K562 (cell line): ENCODE measurements at regions not wholly inside any gene's neighbourhood (a gene's known extent, or its start where the extent isn't known, plus 50 kb on each side); places are given as distances from the start of the nearest gene placed in this dataset.

Source experiments
- ATAC-seq: fragments of 200-7000 bp; cut with Tn5 transposase; 3 replicates; pipeline ENCODE4 v1.9.1; 2020; ENCODE audit warnings: moderate library complexity
- BruUV-seq: library from RNA; stranded (reverse); fragments of 400-500 nt; replicated peaks from 2 replicates; lab custom pipeline; 2021; lab: Mats Ljungman, UMichigan
- CTCF ChIA-PET: fragments of 300-600 bp; formaldehyde crosslinking; extraction: SDS; loops from one replicate; lab custom pipeline; 2021; ENCODE audit warnings: low intra/inter-chr PET ratio; lab: Yijun Ruan, JAX
- POLR2A ChIA-PET: fragments of 300-600, 350-650 bp; sonication (Branson Sonifier 250); formaldehyde crosslinking; extraction: SDS; loops from one replicate; lab custom pipeline; 2021; ENCODE audit warnings: antibody characterized with exemption, inconsistent platforms; lab: Yijun Ruan, JAX
- DNase-seq, 4 experiments: peaks; one replicate each; pipeline versions ENCODE4 v3.0.0 to v3.0.0-alpha.2; 2011 to 2018; ENCODE audit warnings: low spot score in 3 of 4, mixed read lengths in 3 of 4; ENCODE audit errors: extremely low read depth in 1 of 4
- FAIRE-seq: peaks from 2 replicates; lab custom pipeline; 2011; peaks lifted over from hg19 to GRCh38; lab: Jason Lieb, UNC
- H2AFZ ChIP-seq: 2 replicates; pipeline ENCODE4 v1.6.0; 2011; ENCODE audit warnings: low read depth, low read length, control low read depth, inconsistent platforms
- H3K27ac ChIP-seq: fragments of 200-600 bp; 3 replicates; pipeline ENCODE4 v1.8.0; 2011; ENCODE audit warnings: low read depth, mild to moderate bottlenecking, control low read depth, inconsistent platforms, low read length, moderate library complexity, mixed read lengths; ENCODE audit errors: extremely low read depth
- H3K27me3 ChIP-seq, 2 experiments: fragments of 300-600 bp in 1 of 2; 2 replicates in 1 of 2; 3 replicates in 1 of 2; pipeline versions ENCODE4 v1.6.0 to v1.8.0; 2011; ENCODE audit warnings: inconsistent platforms in 2 of 2, low read length in 2 of 2, mild to moderate bottlenecking in 1 of 2, mixed read lengths in 1 of 2, moderate library complexity in 1 of 2; ENCODE audit not compliant: control insufficient read depth in 2 of 2, insufficient read depth in 2 of 2
- H3K36me3 ChIP-seq: fragments of 300-600 bp; 3 replicates; pipeline ENCODE4 v1.8.0; 2011; ENCODE audit warnings: mild to moderate bottlenecking, low read length, inconsistent platforms; ENCODE audit not compliant: control insufficient read depth, insufficient read depth
- H3K4me1 ChIP-seq, 2 experiments: fragments of 200-600 bp in 1 of 2; replicated peaks in 1 of 2; 2 replicates in 1 of 2; 3 replicates in 1 of 2; pipeline versions ENCODE4 v1.5.1 to v1.8.0; 2011; ENCODE audit warnings: inconsistent platforms in 2 of 2, low read length in 2 of 2, mild to moderate bottlenecking in 1 of 2, mixed read lengths in 1 of 2, moderate library complexity in 1 of 2; ENCODE audit not compliant: control insufficient read depth in 2 of 2, insufficient read depth in 2 of 2
- H3K4me2 ChIP-seq: 2 replicates; pipeline ENCODE4 v1.6.1; 2011; ENCODE audit warnings: low read length, control low read depth, inconsistent platforms, mixed read lengths; ENCODE audit not compliant: insufficient read depth
- H3K4me3 ChIP-seq: fragments of 200-600 bp; sonication (generic), shearing (Covaris generic); 2 replicates; pipeline ENCODE4 v1.5.1; 2016; ENCODE audit warnings: control low read depth, inconsistent platforms
- H3K79me2 ChIP-seq: fragments of 200-600 bp; 3 replicates; pipeline ENCODE4 v1.8.0; 2011; ENCODE audit warnings: low read length, inconsistent platforms; ENCODE audit not compliant: control insufficient read depth, insufficient read depth
- H3K9ac ChIP-seq, 2 experiments: 2 replicates each; pipeline versions ENCODE4 v1.6.0 to v1.6.1; 2011; ENCODE audit warnings: low read depth in 2 of 2, low read length in 2 of 2, control low read depth in 1 of 2, inconsistent platforms in 1 of 2, mild to moderate bottlenecking in 1 of 2, mixed read lengths in 1 of 2; ENCODE audit not compliant: insufficient read depth in 1 of 2
- H3K9me1 ChIP-seq: one replicate; pipeline ENCODE4 v1.6.0; 2011; ENCODE audit warnings: inconsistent platforms, mild to moderate bottlenecking, low read length, moderate library complexity; ENCODE audit not compliant: control insufficient read depth, insufficient read depth
- H3K9me3 ChIP-seq: replicated peaks from 2 replicates; pipeline ENCODE4 v1.5.1; 2011; ENCODE audit warnings: low read depth, low read length, inconsistent platforms; ENCODE audit not compliant: control insufficient read depth, insufficient read depth
- H4K20me1 ChIP-seq: replicated peaks from 2 replicates; pipeline ENCODE4 v1.6.1; 2011; ENCODE audit warnings: low read length, inconsistent platforms, mixed read lengths; ENCODE audit not compliant: control insufficient read depth, insufficient read depth
- CBFB ChIP-seq: sonication (generic); formaldehyde crosslinking; IDR thresholded peaks from 2 replicates; pipeline ENCODE4 v1.4.0; 2020; ENCODE audit warnings: mild to moderate bottlenecking, missing genetic modification reagents
- CBX2 ChIP-seq: fragments of 200-600 bp; sonication (generic); IDR thresholded peaks from one replicate; pipeline ENCODE4 v1.6.1; 2012; ENCODE audit warnings: mild to moderate bottlenecking, low read length, inconsistent platforms; ENCODE audit not compliant: insufficient read depth, poor library complexity, severe bottlenecking
- EP400 ChIP-seq: fragments of 450-650 bp; IDR thresholded peaks from 2 replicates; pipeline ENCODE4 v1.6.1; 2017; ENCODE audit warnings: antibody characterized with exemption, mild to moderate bottlenecking, moderate library complexity
- FOXA1 ChIP-seq: fragments of 450-650 bp; IDR thresholded peaks from 2 replicates; pipeline ENCODE4 v1.6.1; 2016; ENCODE audit warnings: mild to moderate bottlenecking, borderline replicate concordance
- HBP1 ChIP-seq: fragments of 450-650 bp; formaldehyde crosslinking; IDR thresholded peaks from 2 replicates; pipeline ENCODE4 v1.4.0; 2022; ENCODE audit warnings: missing genetic modification characterization
- ILK ChIP-seq: fragments of 450-650 bp; IDR thresholded peaks from 2 replicates; pipeline ENCODE4 v1.6.1; 2016; ENCODE audit warnings: missing genetic modification characterization, low read depth, mild to moderate bottlenecking, missing compliant biosample characterization, moderate library complexity, borderline replicate concordance
- KDM2B ChIP-seq: fragments of 250-450 bp; sonication (Bioruptor Pico); IDR thresholded peaks from 2 replicates; pipeline ENCODE4 v1.8.0; 2021; ENCODE audit warnings: mild to moderate bottlenecking, moderate library complexity
- KLF6 ChIP-seq: fragments of 250-450 bp; sonication (Bioruptor Pico); IDR thresholded peaks from 2 replicates; pipeline ENCODE4 v1.4.0; 2020; ENCODE audit warnings: mild to moderate bottlenecking, moderate library complexity, borderline replicate concordance
- MTA3 ChIP-seq: fragments of 450-650 bp; formaldehyde crosslinking; IDR thresholded peaks from 2 replicates; pipeline ENCODE4 v1.6.1; 2017; ENCODE audit warnings: mild to moderate bottlenecking, borderline replicate concordance
- NR2C2 ChIP-seq, 2 experiments: fragments of 200-800 bp in 1 of 2; sonication (Bioruptor generic) in 1 of 2; sonication (generic) in 1 of 2; formaldehyde crosslinking in 1 of 2; IDR thresholded peaks; 2 replicates each; pipeline versions ENCODE4 v1.6.1 to v1.8.0; 2016 to 2022; ENCODE audit warnings: mild to moderate bottlenecking in 1 of 2, missing compliant biosample characterization in 1 of 2, missing genetic modification characterization in 1 of 2, missing genetic modification reagents in 1 of 2
- PPARD ChIP-seq: fragments of 250-450 bp; sonication (Bioruptor Pico); IDR thresholded peaks from 2 replicates; pipeline ENCODE4 v1.8.0; 2022; ENCODE audit warnings: inconsistent platforms, mild to moderate bottlenecking, moderate library complexity
- RFX1 ChIP-seq: fragments of 450-650 bp; IDR thresholded peaks from 2 replicates; pipeline ENCODE4 v1.6.1; 2016; ENCODE audit warnings: mild to moderate bottlenecking, moderate library complexity
- RHOXF2B ChIP-seq: fragments of 250-450 bp; sonication (Bioruptor Pico); conservative IDR thresholded peaks from 2 replicates; pipeline ENCODE4 v1.5.1; 2021
- SIN3B ChIP-seq: fragments of 450-650 bp; IDR thresholded peaks from 2 replicates; pipeline ENCODE4 v1.6.1; 2017; ENCODE audit warnings: low read depth, mild to moderate bottlenecking, moderate library complexity
- TCF3 ChIP-seq: sonication (generic); formaldehyde crosslinking; IDR thresholded peaks from 2 replicates; pipeline ENCODE4 v1.4.0; 2020; ENCODE audit warnings: mild to moderate bottlenecking, missing genetic modification reagents
- ZKSCAN1 ChIP-seq: fragments of 150-350 bp; IDR thresholded peaks from 2 replicates; pipeline ENCODE4 v1.6.1; 2016; ENCODE audit warnings: low read depth, low read length
- ZNF175 ChIP-seq: fragments of 200-800 bp; sonication (Bioruptor generic); IDR thresholded peaks from 2 replicates; pipeline ENCODE4 v1.6.1; 2016; ENCODE audit warnings: low read depth, mild to moderate bottlenecking, missing genetic modification characterization, missing compliant biosample characterization
- ZNF384 ChIP-seq: IDR thresholded peaks from 2 replicates; pipeline ENCODE4 v1.6.1; 2012; ENCODE audit warnings: low read depth, low read length, improper control_type of control experiment
- ZNF695 ChIP-seq: fragments of 450-650 bp; formaldehyde crosslinking; IDR thresholded peaks from 2 replicates; pipeline ENCODE4 v1.4.0; 2020; ENCODE audit warnings: mild to moderate bottlenecking, moderate library complexity
- WGBS: fragments of 100-300 bp; shearing (Covaris generic); methylation state at CpG from one replicate; pipeline ENCODE4 v1.1.6; 2016; ENCODE audit warnings: low coverage, mixed read lengths; ENCODE audit not compliant: insufficient coverage; ENCODE audit errors: missing lambda C conversion rate; 5-methylcytosine and 5-hydroxymethylcytosine counted together
- in situ Hi-C: fragments of 300-500 bp; cut with MboI; formaldehyde crosslinking; loops from 4 replicates; pipeline ENCODE4 v1.15.0; 2018; ENCODE audit warnings: inconsistent platforms, mixed read lengths
- intact Hi-C: fragments of 100-400 bp; cut with micrococcal nuclease; formaldehyde crosslinking; loops from 2 replicates; pipeline ENCODE4 v1.14.2; 2022

- no peaks in the 10 kb centered on the region for H3K36me3 ChIP-seq
- H3K27me3 ChIP-seq, result no peaks in the 10 kb centered on the region
- TF ChIP-seq HBP1 (no peak), NR2C2 (CRISPR knock-in tag; IDR thresholded peaks at IDR 0.05) (no peak), NR2C2 (tag; IDR thresholded peaks at IDR 0.05) (no peak), MTA3 (no peak), ILK (tag) (no peak), ZNF175 (no peak), KDM2B (no peak), RHOXF2B (CRISPR knock-in tag) (no peak), TCF3 (CRISPR knock-in tag) (no peak), CBX2 (no peak), ZKSCAN1 (no peak), ZNF695 (CRISPR knock-in tag) (no peak), CBFB (CRISPR knock-in tag) (no peak), RFX1 (no peak), SIN3B (no peak), EP400 (no peak), KLF6 (CRISPR knock-in tag) (no peak), PPARD (CRISPR knock-in tag) (no peak), FOXA1 (no peak), ZNF384 (no peak)
- H3K9me1 ChIP-seq, result no peaks in the 10 kb centered on the region
- no peaks in the 10 kb centered on the region for H3K79me2 ChIP-seq
- ATAC-seq (no peak), FAIRE-seq (no peak), DNase-seq (no peak)
- H3K4me2 ChIP-seq, result no peak overlapping the region
- in situ Hi-C loops, result no loop called here
- BruUV-seq, result no TSS peak
- H3K9ac ChIP-seq, result no peak overlapping the region
- intact Hi-C loops, result no loop called here
- H3K4me1 ChIP-seq, result no peaks in the 10 kb centered on the region
- POLR2A ChIA-PET, result interaction anchor here (0.7 kb wide), 1 partner anchor 1430 kb away, joined by 3 read pairs; no protein-coding TSS in a partner anchor
- CTCF ChIA-PET, result no interaction called here
- no peak overlapping the region for H2AFZ ChIP-seq
- no peaks in the 10 kb centered on the region for H3K9me3 ChIP-seq
- WGBS, result 0% methylated on average over 1 of the region's 1 CpG
- H3K4me3 ChIP-seq, result no peak overlapping the region
- H4K20me1 ChIP-seq, result no peaks in the 10 kb centered on the region
- H3K27ac ChIP-seq, result no peak overlapping the region
These were observed 215.8 kb upstream of the ACVR2A start for GRCh38 chr2:147628971-147629421.
